Fibroblast of skin of back (primary cell): ENCODE measurements at regions not wholly inside any gene's neighbourhood (a gene's known extent, or its start where the extent isn't known, plus 50 kb on each side); places are given as distances from the start of the nearest gene placed in this dataset.

Experiments
- DNase-seq: peaks from one replicate; pipeline ENCODE4 v3.0.0-alpha.2; 2013

DNA sequence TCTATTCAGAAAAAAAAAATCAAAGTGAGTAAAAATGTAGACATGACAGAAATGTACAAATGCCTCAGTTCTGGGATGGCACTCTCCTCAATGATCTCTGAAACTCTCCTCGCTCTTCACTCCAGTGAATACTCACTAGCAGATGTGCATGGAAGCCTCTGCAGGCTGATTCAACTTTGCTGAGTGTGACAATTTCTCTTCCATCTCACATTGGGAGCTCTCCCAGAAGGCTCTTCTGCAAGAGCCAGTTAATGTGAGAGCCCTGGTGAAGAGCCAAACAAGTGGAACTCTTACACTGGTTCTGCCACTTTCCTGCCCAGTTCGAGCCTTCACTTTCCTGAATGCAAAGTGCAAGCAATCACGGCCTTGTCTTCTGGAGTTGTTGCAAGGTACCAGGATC, 147.1 kb upstream of the IRX6 start:
- no peak for DNase-seq

DNA sequence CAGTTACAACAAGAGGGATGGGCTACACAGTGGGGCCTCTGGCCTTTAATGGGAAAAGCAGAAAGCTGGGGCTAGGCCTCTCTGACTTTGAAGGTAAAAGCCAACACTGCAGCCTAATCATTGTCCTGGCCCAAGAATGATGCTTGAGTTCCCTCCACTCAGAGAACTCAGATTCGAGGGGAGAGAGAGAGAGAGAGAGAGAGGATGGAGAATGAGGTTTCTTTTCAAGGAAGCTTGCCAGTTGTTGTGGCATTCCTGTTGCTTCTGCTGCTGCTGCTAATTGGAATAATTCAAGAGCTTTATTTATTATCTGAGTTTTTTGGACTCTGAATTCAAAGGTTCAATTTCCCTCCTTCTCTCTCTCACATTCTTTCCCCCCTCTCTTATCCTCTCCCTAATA, 144.6 kb upstream of the IRX6 start:
- no peak for DNase-seq

DNA sequence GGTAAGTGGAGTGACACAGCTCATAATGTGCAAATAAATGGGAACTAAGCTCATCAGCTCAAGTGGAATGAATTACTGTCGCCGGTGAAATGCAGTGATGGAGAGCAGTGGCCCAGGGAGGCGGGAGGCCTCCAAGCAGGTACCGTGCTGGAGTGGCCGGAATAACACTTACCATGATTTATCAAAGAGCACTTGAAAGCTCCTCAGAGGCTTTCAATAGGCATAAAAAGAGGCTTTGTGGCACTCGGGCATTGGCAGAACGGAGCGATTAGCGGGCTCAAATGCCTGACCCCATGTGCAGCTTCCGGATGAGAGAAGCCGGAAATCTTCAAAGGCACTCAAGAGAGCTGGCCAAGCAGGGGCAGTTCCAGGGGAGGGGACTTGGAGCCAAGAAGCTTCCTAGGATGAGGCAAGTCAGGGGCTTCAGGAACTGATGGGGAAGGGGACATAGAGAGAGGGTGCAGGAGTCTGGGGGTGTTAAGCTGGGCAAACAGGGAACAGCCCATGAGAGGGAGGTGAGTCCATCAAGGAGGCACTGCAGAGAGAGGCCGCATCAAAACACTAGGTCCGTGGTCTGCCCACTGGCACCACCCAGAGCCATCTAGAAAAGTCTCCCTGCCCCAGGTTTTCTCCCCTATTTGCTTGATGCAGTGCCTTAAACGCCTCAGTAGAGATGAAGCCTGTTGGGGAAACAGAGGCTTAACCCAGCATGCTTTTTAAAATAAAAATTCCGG, 144.0 kb upstream of the IRX6 start:
- DNase-seq = no peak

DNA sequence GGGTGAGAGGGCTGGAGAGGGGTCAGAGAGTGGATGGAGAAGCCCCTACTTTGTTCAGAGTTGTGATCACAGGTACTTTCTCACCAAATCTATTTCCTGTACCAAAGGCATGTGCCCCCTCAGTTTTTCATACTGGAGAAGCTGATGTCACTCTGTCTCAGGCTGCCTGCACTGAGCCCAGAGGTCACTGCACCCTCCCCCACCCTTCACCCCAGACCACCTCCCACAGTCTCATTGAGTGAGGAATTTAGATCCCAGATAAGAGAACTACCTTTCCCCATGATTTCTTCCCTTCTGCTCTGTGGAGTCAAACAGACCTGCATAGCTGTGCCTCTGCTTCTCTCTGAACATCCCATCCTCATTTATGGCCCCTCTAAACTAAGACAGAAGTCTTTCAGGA, 140.0 kb upstream of the IRX6 start:
- no peak for DNase-seq

DNA sequence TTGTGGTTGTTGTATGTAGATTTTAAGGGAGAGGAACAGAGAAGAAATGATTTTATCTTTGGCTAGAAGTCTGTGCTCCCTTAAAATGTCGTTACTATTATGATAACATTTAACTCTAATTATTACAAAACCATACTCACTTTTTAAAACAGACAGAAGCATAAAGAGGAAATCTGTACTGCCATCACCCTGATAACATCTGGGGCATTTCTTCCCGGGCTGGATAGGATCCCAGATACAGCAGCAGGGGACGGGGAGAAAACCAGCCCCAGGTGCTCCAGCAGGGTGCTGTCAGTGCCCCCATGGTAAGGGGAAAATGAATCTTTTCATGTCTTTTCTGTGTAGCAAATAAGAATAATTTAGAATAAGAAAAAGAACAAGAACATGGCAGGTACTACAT, 139.4 kb upstream of the IRX6 start:
- DNase-seq = no peak

DNA sequence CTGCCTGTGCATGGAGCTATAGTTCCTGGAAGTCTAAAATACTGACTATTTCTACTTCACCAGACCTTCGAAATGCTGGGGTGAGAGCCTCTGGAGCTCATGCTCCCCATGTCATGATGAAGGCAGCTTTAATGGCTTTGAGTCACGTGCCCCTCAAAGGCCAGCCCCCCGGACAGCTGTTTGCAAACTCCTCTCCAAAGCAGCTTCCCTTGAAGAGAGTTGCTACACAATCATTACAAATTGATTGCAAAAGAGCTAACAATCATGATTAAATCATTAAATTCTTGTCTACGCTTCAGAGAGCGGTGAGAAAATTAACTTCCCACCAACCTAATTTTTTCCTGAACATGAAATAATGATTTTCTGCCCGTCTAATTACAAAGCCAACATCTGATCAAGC, 134.8 kb upstream of the IRX6 start:
- DNase-seq = no peak

DNA sequence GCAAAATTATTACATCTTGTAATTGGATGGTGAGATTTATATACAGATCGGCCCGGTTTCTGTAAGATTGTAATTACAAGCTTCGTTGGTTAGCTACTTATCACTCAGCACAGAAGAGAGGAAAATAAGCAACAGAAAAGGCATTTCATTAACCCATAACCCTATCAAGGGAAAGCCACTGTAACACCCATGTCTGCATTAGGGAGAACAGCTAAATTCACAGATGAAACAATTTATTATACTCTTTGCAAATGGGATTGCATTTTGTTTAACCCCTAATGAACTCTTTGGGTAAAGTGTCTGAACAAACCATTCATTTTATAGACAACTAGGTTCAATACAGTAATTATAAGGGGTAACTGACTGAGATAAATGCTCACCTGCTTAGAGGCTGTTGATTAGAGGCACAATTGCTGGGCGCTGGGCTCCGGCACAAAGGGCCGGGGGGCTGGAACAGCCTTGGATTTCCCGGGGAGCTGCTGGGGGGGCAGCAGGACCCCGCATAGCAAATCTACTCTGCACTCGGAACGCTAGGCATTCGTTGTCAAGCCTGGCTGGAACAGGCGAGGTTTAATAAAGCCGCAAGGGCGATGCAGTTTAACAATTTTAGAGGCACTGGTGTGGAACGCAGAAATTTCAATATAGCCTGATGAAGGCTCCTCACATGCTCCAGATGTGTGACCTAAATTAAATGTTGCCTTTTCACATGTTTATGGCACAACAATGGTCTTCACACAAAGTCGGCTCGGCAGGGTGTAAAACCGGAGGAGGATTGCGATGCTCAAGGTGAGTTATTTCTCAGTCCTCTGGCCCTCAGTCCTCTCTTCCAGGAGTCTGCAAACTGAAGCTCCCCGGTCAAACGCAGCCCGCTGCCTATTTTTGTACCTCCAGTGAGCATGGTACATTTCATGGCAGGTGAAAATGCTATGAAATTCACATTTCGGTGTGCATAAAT, 134.0 kb upstream of the IRX6 start:
- no peak for DNase-seq

DNA sequence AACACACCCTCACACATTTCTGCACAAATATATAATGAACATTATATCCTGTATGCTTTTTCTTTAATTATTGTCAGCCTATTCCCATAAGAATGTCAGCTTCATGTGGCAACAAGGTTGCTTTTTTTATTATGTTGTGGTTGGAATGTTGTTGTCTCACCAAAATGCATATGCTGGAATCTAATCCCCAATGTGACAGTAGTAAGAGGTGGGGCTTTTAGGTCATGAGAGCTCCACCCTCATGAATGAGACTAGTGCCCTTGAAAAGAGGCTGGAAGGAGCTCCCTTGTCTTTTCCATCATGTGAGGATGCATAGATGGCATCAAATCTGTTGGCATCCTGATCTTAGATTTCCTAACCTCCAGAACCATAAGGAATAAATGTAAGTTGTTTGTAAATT, 131.3 kb upstream of the IRX6 start:
- DNase-seq = no peak

DNA sequence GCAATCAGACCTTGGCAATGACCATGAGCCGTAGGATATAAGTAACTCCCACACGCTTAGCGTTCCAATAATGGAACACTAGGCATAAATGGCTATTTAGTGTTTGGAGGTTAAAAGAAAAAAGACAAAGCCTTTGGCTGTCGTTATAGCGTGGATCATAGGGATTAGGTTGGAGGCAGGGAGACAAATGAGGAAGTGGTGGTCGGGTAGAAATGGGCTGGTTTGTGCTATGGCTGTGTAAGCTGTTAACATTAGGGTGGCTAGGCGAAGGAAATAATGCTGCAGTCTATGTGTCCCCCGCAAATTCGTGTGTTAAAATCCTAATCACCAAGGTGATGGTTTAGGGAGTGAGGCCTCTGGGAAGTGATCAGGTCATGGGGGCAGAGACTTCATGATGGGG, 120.4 kb upstream of the IRX6 start:
- no peak for DNase-seq

DNA sequence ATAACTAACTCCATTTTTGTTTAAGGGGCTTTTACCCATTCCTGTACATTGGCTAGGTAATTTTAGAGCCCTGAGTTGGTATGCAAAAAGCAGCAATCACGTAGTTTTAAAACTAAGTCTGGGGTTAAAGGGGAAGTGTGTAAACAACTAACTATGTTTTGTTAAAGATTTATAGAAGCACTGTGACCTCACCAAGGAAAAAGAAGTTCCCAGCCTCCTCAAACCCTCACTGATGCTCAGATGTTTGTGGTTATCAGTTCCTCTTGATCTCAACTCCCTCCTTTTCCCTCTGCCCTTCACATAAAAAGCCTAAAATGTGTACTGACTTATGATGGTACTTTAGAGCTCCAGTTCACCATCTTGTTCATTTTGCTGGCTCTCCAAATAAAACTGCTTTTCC, 119.9 kb upstream of the IRX6 start:
- DNase-seq = no peak

DNA sequence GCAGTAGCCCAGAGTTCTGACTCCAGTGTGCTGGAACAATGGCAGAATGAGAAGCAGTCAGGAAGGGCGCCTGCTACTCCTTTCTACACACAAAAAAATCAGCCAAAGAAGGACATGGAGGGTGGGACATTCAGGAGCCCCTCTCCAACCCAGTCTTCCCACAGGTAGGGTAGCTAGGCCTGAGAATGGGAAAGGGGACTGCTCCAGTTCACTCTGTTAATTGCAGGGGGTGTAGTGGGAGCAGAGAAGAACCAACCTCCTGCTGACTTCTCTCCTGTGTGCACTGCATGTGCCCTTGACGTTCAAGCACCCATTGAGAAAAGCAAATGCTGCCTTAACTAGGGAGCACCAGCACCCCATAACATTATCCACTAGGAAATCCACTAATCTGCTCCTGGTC, 119.1 kb upstream of the IRX6 start:
- DNase-seq = no peak

DNA sequence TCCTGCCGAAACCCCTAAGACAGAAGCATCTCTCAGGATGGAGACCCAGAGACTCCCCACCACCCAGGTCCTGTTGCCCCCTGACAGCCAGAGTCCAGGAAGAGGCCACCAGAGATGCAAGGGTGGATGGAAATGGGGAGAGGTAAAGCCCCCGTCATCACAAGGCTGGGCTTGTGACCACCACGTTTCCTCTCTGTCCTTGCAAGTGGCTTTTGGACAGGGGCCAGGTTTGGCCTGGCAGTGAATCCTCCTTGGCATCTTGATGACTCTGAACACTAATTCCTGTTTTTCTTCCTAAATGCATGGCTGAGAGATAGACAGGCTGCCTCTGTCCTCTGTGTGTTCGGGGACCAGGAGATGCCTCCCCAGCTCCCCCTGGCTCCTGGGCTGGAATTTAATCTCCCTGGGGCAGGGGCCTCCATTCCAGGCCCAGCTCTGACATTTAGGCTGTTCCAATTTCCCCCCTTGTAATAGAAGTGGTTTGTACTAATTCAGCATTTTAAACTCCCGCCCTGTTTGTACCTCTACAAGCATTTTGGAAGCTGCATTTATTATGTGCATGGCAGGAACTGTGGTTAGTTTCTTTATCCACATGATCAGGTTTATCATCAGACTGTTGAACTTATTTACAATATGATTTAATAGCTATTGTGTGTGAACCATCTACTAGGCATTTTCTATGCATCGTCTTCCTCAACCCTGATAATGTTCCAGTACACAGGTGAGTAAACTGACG, 116.1 kb upstream of the IRX6 start:
- no peak for DNase-seq

DNA sequence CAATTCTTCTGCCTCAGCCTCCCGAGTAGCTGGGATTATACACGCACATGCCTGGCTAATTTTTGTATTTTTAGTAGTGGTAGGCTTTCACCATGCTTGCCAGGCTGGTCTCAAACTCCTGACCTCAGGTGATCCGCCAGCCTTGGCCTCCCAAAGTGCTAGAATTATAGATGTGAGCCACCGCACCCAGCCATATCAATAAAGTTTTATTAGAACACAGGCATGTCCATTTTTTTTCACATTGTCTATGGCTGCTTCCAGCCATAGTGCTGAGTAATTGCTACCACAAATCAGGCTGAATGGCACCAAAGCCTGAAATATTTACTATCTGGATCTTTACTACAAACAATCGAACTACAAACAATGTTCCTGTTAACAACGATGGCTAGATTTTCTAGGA, 114.4 kb upstream of the IRX6 start:
- DNase-seq = no peak

DNA sequence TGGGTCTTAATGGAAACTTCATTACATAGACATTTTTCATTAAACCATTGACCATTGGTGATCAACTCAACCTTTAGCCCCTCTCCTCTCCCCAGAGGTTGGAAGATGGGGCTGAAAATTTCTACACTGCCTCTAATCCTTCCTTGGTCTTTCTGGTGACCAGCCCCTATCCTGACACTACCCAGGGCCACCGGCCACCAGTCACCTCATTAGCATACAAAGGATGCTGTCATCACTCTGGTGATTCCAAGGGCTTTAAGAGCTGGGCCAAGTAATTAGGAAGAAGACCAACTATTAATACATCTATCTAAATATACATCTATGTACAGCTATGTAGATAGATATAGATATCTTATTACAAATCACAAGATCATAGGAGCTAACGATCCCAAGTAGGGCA, 111.2 kb upstream of the IRX6 start:
- no peak for DNase-seq

DNA sequence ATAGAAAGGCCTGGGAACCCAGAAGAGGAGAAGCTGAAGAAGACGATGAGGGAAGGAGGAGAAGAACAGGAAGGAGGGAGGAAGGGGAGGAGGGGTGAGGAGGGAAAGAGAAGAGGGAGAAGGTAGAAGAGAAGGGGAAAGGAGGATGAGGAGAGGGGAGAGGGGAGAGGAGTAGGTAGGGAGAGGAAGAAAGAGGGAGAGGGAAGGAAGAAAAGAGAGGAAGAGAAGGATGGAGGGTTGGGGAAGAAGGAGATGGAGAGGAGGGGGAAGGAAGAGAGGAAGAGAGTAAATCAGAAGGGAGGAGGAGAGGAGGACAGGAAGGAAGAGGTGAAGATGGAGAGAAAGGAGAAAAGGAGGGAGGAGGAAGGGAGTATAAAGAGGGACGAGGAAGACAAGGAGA, 109.6 kb upstream of the IRX6 start:
- no peak for DNase-seq

DNA sequence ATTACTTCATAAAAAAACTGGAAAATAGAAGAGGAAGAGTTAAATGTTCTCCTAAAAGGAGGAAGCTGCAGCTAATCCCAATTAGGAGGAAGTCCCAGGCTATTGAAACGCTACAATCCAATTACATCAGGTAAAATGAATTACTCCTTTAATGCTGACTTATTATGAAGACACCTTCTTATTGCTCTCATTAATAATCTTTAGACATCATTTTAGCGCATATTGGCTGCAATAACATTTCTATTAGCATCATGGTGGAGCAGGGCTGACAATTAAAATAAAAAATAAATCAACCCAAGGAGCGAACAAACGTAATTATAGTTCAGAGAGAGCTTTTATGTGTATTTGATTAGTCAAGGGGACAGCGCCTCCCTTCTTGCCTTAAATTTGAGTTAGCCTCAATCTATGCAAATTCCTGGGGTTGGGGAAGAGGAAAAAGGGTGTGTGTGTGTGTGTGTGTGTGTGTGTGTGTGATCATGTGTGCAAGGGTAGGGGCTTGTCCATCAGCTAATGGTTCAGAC, 109.0 kb upstream of the IRX6 start:
- DNase-seq = no peak

DNA sequence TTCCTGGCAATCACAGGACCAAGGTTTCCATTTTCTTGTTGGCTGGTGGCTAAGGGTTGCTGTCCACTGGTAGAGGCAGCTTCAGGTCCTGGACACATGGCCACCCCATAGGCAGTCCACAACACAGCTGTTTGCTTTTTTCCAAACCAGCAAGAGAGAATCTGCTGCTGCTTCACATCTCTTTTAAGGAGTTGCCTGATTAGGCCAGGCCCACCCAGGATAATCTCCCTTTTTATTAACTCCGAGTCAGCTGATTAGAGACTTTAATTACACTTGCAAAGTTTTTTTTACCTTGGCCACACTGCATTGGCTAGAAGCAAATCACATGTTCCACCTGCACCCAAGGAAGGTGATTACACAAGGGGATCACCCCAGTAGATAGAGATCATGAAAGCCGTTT, 106.6 kb upstream of the IRX6 start:
- no peak for DNase-seq

DNA sequence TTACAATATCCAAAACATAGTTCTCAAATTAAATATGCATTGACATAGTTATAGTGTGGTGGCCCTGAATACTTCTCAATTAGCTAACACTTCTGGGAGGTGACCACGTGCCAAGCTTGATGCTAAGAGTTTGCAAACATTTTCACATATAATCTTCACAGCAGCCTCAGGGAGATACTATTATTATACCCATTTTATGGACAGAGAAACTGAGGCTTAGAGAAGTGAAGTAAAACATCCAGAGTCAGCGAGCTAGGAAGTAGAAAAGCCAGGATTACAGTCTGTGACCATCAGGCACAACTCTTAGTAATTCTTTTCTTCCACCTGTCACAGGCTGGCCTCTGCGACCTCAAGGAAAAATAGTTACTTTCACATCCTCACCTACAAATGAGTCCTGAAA, 102.2 kb upstream of the IRX6 start:
- DNase-seq = no peak

DNA sequence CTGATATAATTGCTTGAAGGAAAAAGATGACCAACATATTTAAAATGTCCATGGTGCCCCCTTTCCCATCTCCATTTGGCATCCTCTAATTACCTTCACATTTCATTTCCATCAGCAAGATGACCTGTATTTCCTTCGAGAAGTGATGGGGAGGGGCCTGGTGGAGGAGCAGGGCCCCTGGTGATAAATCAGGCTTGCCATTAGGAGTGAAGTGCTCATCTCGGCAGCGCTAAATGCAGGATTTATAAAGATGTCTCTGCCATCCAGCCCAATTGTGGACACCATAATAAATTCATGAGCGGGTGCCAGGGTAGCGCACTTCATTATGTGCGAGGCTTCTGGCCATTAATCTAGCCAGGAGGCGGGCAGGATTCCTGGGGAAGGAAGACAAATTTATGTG, 101.5 kb upstream of the IRX6 start:
- no peak for DNase-seq

DNA sequence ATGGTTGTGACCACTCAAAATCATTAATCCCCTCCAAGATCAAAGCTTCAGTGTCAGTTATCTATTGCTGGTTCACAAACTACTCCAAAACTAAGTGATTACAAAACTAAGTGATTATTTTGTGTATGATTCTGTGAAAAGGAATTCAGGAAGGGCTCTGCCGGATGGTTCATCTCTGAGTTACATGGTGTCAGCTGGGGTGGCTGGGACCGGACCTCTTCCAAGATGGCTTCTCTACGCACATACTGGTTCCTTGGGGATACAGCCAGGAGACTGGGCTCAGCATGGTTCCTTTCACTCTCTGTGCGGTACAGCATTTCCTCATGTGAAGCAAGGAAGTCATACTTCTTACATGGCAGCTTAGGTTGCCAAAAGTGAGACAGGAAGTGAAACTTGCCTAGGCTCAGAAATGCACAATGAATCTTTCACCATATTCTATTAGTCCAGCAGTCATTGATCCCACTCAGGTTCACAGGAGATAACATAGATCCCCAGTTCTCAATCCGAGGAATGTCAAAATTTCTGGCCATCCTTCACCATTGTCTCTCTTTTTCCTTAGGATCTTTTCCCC, 97.9 kb upstream of the IRX6 start:
- DNase-seq = peak; percentile 17

DNA sequence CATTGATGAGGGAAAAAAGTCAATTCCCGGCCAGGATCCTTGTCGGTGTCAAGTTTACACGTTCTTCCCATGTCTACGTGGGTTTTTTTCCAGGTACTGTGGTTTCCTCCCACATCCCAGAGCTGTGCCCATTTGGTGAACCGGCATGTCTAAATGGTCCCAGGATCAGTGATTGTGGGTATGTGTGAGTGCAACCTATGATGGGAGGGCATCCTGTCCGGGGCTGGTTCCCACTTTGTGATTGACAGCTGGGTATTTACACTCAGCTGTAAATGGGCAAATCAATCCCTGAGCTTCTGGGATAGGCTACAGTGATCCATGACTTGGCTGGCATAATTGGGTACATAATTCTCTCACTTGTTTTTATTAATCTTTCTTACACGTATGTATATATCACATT, 91.2 kb upstream of the IRX6 start:
- DNase-seq = no peak

DNA sequence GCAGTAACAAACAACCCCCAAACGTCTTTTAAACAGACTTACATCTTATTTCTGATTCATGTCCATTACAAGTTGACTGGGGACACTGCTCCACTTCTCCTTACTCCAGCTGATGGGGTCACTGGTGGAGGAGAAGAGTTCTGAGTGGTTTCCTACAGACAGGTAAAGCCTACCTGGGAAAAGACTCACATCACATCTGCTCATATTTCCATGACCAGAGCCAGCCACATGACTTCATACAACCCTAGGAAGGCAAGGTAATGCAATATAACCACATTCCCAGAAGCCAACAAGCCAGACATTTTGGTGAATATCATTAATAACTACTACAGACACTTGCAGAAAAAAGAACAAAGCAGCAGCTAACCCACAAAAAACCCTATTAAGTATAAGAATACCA, 90.5 kb upstream of the IRX6 start:
- no peak for DNase-seq

DNA sequence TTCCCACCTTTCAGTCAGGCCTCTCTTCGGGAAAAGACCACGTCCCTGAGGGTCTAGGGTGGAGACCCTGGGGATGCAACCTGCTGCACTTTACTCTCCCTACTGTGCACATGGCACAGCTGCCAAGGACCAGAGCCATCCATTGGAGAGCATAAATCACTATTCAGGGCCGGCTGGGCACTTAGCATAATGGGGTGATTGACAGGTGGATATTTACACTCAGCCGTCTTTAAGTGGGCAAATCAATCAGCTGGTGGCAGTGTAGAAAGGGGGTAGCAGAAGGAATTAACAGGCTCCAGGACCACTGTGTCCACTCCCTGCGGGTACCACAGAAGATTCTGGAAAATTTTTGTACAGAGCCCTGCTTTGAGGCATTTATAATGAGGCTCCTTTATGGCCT, 87.3 kb upstream of the IRX6 start:
- no peak for DNase-seq
